ENCODE measurements at regions not wholly inside any gene's neighbourhood (a gene's known extent, or its start where the extent isn't known, plus 50 kb on each side); places are given as distances from the start of the nearest gene placed in this dataset.

- POLR2A ChIA-PET: no interaction called here
- Mint-ChIP-seq H3K4me3 (no peak overlapping the region), H3K9me3 (peaks cover 0 to 13% (median 2%) of the 10 kb centered on the region in 9 donors), H3K4me1 (no peaks in the 10 kb centered on the region), H3K27me3 (no peaks in the 10 kb centered on the region), H3K36me3 (peaks cover 0 to 8% (median 0%) of the 10 kb centered on the region in 3 donors), H3K27ac (no peak overlapping the region)
- DNase-seq (no peak), ATAC-seq (no peak)
Observed at GRCh38 chr1:195934817-195935553, 673.3 kb downstream of the KCNT2 start.

- H3K4me1 Mint-ChIP-seq: no peaks in the 10 kb centered on the region
- POLR2A ChIA-PET: no interaction called here
- no peaks in the 10 kb centered on the region for H3K27me3 Mint-ChIP-seq
- peaks cover 0 to 14% (median 5%) of the 10 kb centered on the region in 9 donors for H3K9me3 Mint-ChIP-seq
- ATAC-seq (no peak), DNase-seq (no peak)
- peaks cover 0 to 8% (median 0%) of the 10 kb centered on the region in 3 donors for H3K36me3 Mint-ChIP-seq
- H3K27ac Mint-ChIP-seq: no peak overlapping the region
- H3K4me3 Mint-ChIP-seq: no peak overlapping the region
Observed at GRCh38 chr1:195933835-195934234, 674.4 kb downstream of the KCNT2 start.

- Mint-ChIP-seq H3K27ac (no peak overlapping the region), H3K36me3 (peaks cover 0 to 6% (median 0%) of the 10 kb centered on the region in 3 donors), H3K27me3 (no peaks in the 10 kb centered on the region), H3K4me3 (no peak overlapping the region), H3K9me3 (peaks cover 0 to 19% (median 11%) of the 10 kb centered on the region in 9 donors), H3K4me1 (no peaks in the 10 kb centered on the region)
- POLR2A ChIA-PET: no interaction called here
- no peak for ATAC-seq
- DNase-seq: no peak
Observed at GRCh38 chr1:195915826-195916225, 692.4 kb downstream of the KCNT2 start.

GRCh38 chr1:195909061-195909460 lies 699.2 kb downstream of the KCNT2 start:
- Mint-ChIP-seq H3K27ac (no peak overlapping the region), H3K9me3 (peaks cover 0 to 4% (median 0%) of the 10 kb centered on the region in 9 donors), H3K27me3 (no peaks in the 10 kb centered on the region), H3K4me1 (no peaks in the 10 kb centered on the region), H3K4me3 (no peak overlapping the region), H3K36me3 (no peaks in the 10 kb centered on the region)
- DNase-seq (no peak), ATAC-seq (no peak)
- POLR2A ChIA-PET: no interaction called here

GRCh38 chr1:195908121-195908520 lies 700.1 kb downstream of the KCNT2 start:
- no peak for ATAC-seq
- Mint-ChIP-seq H3K27ac (no peak overlapping the region), H3K36me3 (no peaks in the 10 kb centered on the region)

GRCh38 chr1:195903203-195903602 lies 705.0 kb downstream of the KCNT2 start:
- H3K27me3 Mint-ChIP-seq: no peaks in the 10 kb centered on the region
- POLR2A ChIA-PET: no interaction called here
- no peaks in the 10 kb centered on the region for H3K36me3 Mint-ChIP-seq
- no peaks in the 10 kb centered on the region for H3K4me1 Mint-ChIP-seq
- no peak overlapping the region for H3K4me3 Mint-ChIP-seq
- no peak for ATAC-seq
- peaks cover 0 to 9% (median 0%) of the 10 kb centered on the region in 9 donors for H3K9me3 Mint-ChIP-seq
- DNase-seq: no peak
- H3K27ac Mint-ChIP-seq: no peak overlapping the region

More at GRCh38 chr1:195908121-195908520, 700.1 kb downstream of the KCNT2 start:
- DNase-seq: no peak
- Mint-ChIP-seq H3K4me3 (no peak overlapping the region), H3K27me3 (no peaks in the 10 kb centered on the region), H3K4me1 (no peaks in the 10 kb centered on the region), H3K9me3 (peaks cover 0 to 4% (median 0%) of the 10 kb centered on the region in 9 donors)
- POLR2A ChIA-PET: no interaction called here

GRCh38 chr1:195902779-195903178 lies 705.5 kb downstream of the KCNT2 start:
- Mint-ChIP-seq H3K9me3 (peaks cover 0 to 9% (median 0%) of the 10 kb centered on the region in 9 donors), H3K36me3 (no peaks in the 10 kb centered on the region), H3K4me3 (no peak overlapping the region), H3K27me3 (no peaks in the 10 kb centered on the region), H3K27ac (no peak overlapping the region), H3K4me1 (no peaks in the 10 kb centered on the region)
- POLR2A ChIA-PET: no interaction called here
- ATAC-seq (no peak), DNase-seq (no peak)

- no peaks in the 10 kb centered on the region for H3K27me3 Mint-ChIP-seq
- no peaks in the 10 kb centered on the region for H3K4me1 Mint-ChIP-seq
- POLR2A ChIA-PET: no interaction called here
- peaks cover 0 to 9% (median 0%) of the 10 kb centered on the region in 9 donors for H3K9me3 Mint-ChIP-seq
- no peak for DNase-seq
- no peaks in the 10 kb centered on the region for H3K36me3 Mint-ChIP-seq
- ATAC-seq: no peak
- H3K4me3 Mint-ChIP-seq: no peak overlapping the region
- no peak overlapping the region for H3K27ac Mint-ChIP-seq
Observed at GRCh38 chr1:195899762-195900352, 708.4 kb downstream of the KCNT2 start.

- no peak overlapping the region for H3K4me3 Mint-ChIP-seq
- H3K27ac Mint-ChIP-seq: no peak overlapping the region
- no peak for ATAC-seq
- POLR2A ChIA-PET: no interaction called here
- no peak for DNase-seq
- H3K36me3 Mint-ChIP-seq: no peaks in the 10 kb centered on the region
- H3K27me3 Mint-ChIP-seq: no peaks in the 10 kb centered on the region
- peaks cover 0 to 9% (median 0%) of the 10 kb centered on the region in 9 donors for H3K9me3 Mint-ChIP-seq
- no peaks in the 10 kb centered on the region for H3K4me1 Mint-ChIP-seq
Observed at GRCh38 chr1:195898924-195899323, 709.3 kb downstream of the KCNT2 start.

GRCh38 chr1:195898373-195898772 lies 709.9 kb downstream of the KCNT2 start:
- no peak for DNase-seq

GRCh38 chr1:195897076-195897475 lies 711.2 kb downstream of the KCNT2 start:
- Mint-ChIP-seq H3K4me3 (no peak overlapping the region), H3K36me3 (no peaks in the 10 kb centered on the region), H3K9me3 (peaks cover 0 to 9% (median 0%) of the 10 kb centered on the region in 9 donors), H3K4me1 (no peaks in the 10 kb centered on the region), H3K27me3 (no peaks in the 10 kb centered on the region), H3K27ac (no peak overlapping the region)
- POLR2A ChIA-PET: no interaction called here
- ATAC-seq (no peak), DNase-seq (no peak)

More at GRCh38 chr1:195898373-195898772, 709.9 kb downstream of the KCNT2 start:
- Mint-ChIP-seq H3K36me3 (no peaks in the 10 kb centered on the region), H3K27ac (no peak overlapping the region), H3K4me3 (no peak overlapping the region), H3K27me3 (no peaks in the 10 kb centered on the region), H3K4me1 (no peaks in the 10 kb centered on the region), H3K9me3 (peaks cover 0 to 9% (median 0%) of the 10 kb centered on the region in 9 donors)
- ATAC-seq: no peak
- POLR2A ChIA-PET: no interaction called here

- Mint-ChIP-seq H3K27ac (no peak overlapping the region), H3K36me3 (peaks cover 0 to 5% (median 0%) of the 10 kb centered on the region in 3 donors), H3K27me3 (peaks cover 0 to 1% (median 0%) of the 10 kb centered on the region in 5 donors), H3K4me1 (no peaks in the 10 kb centered on the region), H3K4me3 (no peak overlapping the region), H3K9me3 (peaks cover 0 to 15% (median 6%) of the 10 kb centered on the region in 9 donors)
- DNase-seq: no peak
- POLR2A ChIA-PET: no interaction called here
- no peak for ATAC-seq
Observed at GRCh38 chr1:195894411-195894810, 713.8 kb downstream of the KCNT2 start.

- ATAC-seq (no peak), DNase-seq (no peak)
- POLR2A ChIA-PET: no interaction called here
- H3K4me3 Mint-ChIP-seq: no peak overlapping the region
- H3K4me1 Mint-ChIP-seq: no peaks in the 10 kb centered on the region
- peaks cover 0 to 2% (median 0%) of the 10 kb centered on the region in 3 donors for H3K36me3 Mint-ChIP-seq
- H3K27ac Mint-ChIP-seq: no peak overlapping the region
- peaks cover 0 to 25% (median 1%) of the 10 kb centered on the region in 9 donors for H3K9me3 Mint-ChIP-seq
- H3K27me3 Mint-ChIP-seq: no peaks in the 10 kb centered on the region
Observed at GRCh38 chr1:195886000-195886399, 722.2 kb downstream of the KCNT2 start.

All from naive thymus-derived CD8-positive, alpha-beta T cell (primary cell).